Breast epithelium (tissue), 3 donors: ENCODE measurements at regions not wholly inside any gene's neighbourhood (a gene's known extent, or its start where the extent isn't known, plus 50 kb on each side); places are given as distances from the start of the nearest gene placed in this dataset.

Source experiments
- POLR2A ChIP-seq: fragments of 450-650 bp; IDR thresholded peaks from one replicate; pipeline ENCODE4 v1.6.1; 2016; ENCODE audit warnings: antibody characterized with exemption, mild to moderate bottlenecking, moderate library complexity
- TF ChIP-seq, protein P1 (sequence below), 3 donors: fragments of 450-650 bp; IDR thresholded peaks; one replicate each; pipeline ENCODE4 v1.5.1; 2016 to 2017; ENCODE audit warnings: antibody characterized with exemption in 3 of 3, mild to moderate bottlenecking in 3 of 3, moderate library complexity in 3 of 3

DNA sequence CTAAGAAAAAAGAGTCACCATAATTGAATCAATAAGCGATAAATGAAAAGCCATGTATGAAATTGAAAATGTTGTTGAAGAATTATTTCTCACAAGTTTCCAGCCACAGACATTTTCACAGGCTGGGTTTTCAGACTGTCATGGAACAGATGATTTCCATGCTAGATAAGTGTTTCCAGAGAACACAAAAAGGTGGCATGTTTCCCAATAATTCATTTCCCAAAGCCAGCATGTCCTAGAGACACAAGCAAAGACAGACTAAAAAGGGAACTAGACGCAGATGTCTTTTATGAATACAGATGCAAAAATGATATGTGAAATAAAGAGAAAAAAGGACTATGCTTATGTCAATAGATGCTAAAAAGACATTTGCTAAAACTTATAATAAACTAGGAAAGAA, 255.1 kb downstream of the EIPR1 start:
- TF ChIP-seq, protein P1, sequence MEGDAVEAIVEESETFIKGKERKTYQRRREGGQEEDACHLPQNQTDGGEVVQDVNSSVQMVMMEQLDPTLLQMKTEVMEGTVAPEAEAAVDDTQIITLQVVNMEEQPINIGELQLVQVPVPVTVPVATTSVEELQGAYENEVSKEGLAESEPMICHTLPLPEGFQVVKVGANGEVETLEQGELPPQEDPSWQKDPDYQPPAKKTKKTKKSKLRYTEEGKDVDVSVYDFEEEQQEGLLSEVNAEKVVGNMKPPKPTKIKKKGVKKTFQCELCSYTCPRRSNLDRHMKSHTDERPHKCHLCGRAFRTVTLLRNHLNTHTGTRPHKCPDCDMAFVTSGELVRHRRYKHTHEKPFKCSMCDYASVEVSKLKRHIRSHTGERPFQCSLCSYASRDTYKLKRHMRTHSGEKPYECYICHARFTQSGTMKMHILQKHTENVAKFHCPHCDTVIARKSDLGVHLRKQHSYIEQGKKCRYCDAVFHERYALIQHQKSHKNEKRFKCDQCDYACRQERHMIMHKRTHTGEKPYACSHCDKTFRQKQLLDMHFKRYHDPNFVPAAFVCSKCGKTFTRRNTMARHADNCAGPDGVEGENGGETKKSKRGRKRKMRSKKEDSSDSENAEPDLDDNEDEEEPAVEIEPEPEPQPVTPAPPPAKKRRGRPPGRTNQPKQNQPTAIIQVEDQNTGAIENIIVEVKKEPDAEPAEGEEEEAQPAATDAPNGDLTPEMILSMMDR (IDR thresholded peaks at IDR 0.05): no peak
- no peak for TF ChIP-seq POLR2A
